Vagina (tissue), 2 donors: ENCODE measurements at regions not wholly inside any gene's neighbourhood (a gene's known extent, or its start where the extent isn't known, plus 50 kb on each side); places are given as distances from the start of the nearest gene placed in this dataset.
"Not testable (repeated sequence)": the region's sequence is repeated elsewhere in the genome, so short reads cannot be mapped to it uniquely, and the experiment has no call there.

Source experiments
- DNase-seq, 2 donors: peaks; one replicate each; pipeline ENCODE4 v3.0.0-alpha.2; 2017; ENCODE audit errors: extremely low spot score in 2 of 2
- H3K27ac ChIP-seq: fragments of 200-600 bp; sonication (generic); one replicate; pipeline ENCODE4 v1.5.1; 2019
- H3K27me3 ChIP-seq: fragments of 200-600 bp; sonication (generic); one replicate; pipeline ENCODE4 v1.5.1; 2019
- H3K36me3 ChIP-seq, 2 donors: fragments of 200-600 bp; sonication (generic); one replicate each; pipeline ENCODE4 v1.5.1; 2017 to 2019
- H3K4me1 ChIP-seq: fragments of 200-600 bp; sonication (generic); one replicate; pipeline ENCODE4 v1.5.1; 2019
- H3K4me3 ChIP-seq, 2 donors: fragments of 200-600 bp; sonication (generic); 1 replicate in 1 of 2; 2 replicates in 1 of 2; pipeline ENCODE4 v1.5.1; 2016 to 2019
- H3K9me3 ChIP-seq: fragments of 200-600 bp; sonication (generic); one replicate; pipeline ENCODE4 v1.5.1; 2019
- CTCF ChIP-seq, 3 experiments: fragments of 450-650 bp in 2 of 3; fragments of 200-600 bp in 1 of 3; sonication (generic) in 1 of 3; IDR thresholded peaks; one replicate each; pipeline ENCODE4 v1.5.1; 2017 to 2019; ENCODE audit warnings: antibody characterized with exemption in 3 of 3, mild to moderate bottlenecking in 2 of 3, moderate library complexity in 2 of 3
- POLR2A ChIP-seq, 2 donors: fragments of 450-650 bp; IDR thresholded peaks; one replicate each; pipeline ENCODE4 v1.6.1; 2017; ENCODE audit warnings: antibody characterized with exemption in 2 of 2, mild to moderate bottlenecking in 2 of 2, moderate library complexity in 2 of 2
- POLR2AphosphoS5 ChIP-seq, 2 donors: sonication (generic); formaldehyde crosslinking; IDR thresholded peaks; one replicate each; pipeline ENCODE4 v1.9.0; 2017; ENCODE audit warnings: antibody characterized with exemption in 2 of 2, mild to moderate bottlenecking in 2 of 2, low read depth in 1 of 2; ENCODE audit not compliant: insufficient read depth in 1 of 2
- intact Hi-C: fragments of 100-400 bp; cut with DNase I; formaldehyde crosslinking; loops from one replicate; pipeline ENCODE4 v1.15.1; 2023

GRCh38 chr13:46472384-46472783 is 80.6 kb upstream of the LRCH1 start:
- Histone ChIP-seq H3K27ac (no peak overlapping the region), H3K27me3 (no peaks in the 10 kb centered on the region), H3K36me3 (no peaks in the 10 kb centered on the region), H3K4me3 (no peak overlapping the region), H3K4me1 (peaks cover 21% of the 10 kb centered on the region), H3K9me3 (no peaks in the 10 kb centered on the region)
- intact Hi-C loops, result no loop called here
- no peak for DNase-seq
- TF ChIP-seq POLR2A (IDR thresholded peaks at IDR 0.05) (no peak), CTCF (IDR thresholded peaks at IDR 0.05) (no peak), POLR2AphosphoS5 (IDR thresholded peaks at IDR 0.05; ENCODE audit: insufficient read depth in 1 of 2, low read depth in 1 of 2) (no peak)

GRCh38 chr13:46469699-46470098 is 82.6 kb upstream of the RUBCNL start:
- H3K36me3 ChIP-seq, H3K27me3 ChIP-seq, H3K4me1 ChIP-seq, H3K9me3 ChIP-seq, DNase-seq, H3K4me3 ChIP-seq, intact Hi-C loops: not testable (repeated sequence)
- peak overlapping the region; percentile 25 for H3K27ac ChIP-seq

GRCh38 chr13:46468570-46469463 is 81.8 kb upstream of the RUBCNL start:
- H3K27me3 ChIP-seq, result no peaks in the 10 kb centered on the region
- H3K36me3 ChIP-seq, result no peaks in the 10 kb centered on the region
- no peaks in the 10 kb centered on the region for H3K4me1 ChIP-seq
- H3K27ac ChIP-seq, result no peak overlapping the region
- intact Hi-C loops, result no loop called here
- DNase-seq, result no peak
- no peaks in the 10 kb centered on the region for H3K9me3 ChIP-seq
- no peak overlapping the region for H3K4me3 ChIP-seq
- TF ChIP-seq CTCF (IDR thresholded peaks at IDR 0.05), result no peak
- TF ChIP-seq POLR2AphosphoS5 (IDR thresholded peaks at IDR 0.05; ENCODE audit: insufficient read depth in 1 of 2, low read depth in 1 of 2), result peak in 1 of 2 donors; percentile 45
- no peak for TF ChIP-seq POLR2A (IDR thresholded peaks at IDR 0.05)

- H3K9me3 ChIP-seq, H3K27me3 ChIP-seq, intact Hi-C loops, H3K4me1 ChIP-seq, H3K27ac ChIP-seq, H3K4me3 ChIP-seq, H3K36me3 ChIP-seq, DNase-seq: not testable (repeated sequence)
Measured at GRCh38 chr13:46467694-46468093, 80.6 kb upstream of the RUBCNL start.

- H3K36me3 ChIP-seq, H3K9me3 ChIP-seq, H3K27me3 ChIP-seq, intact Hi-C loops, H3K27ac ChIP-seq, DNase-seq, H3K4me1 ChIP-seq, H3K4me3 ChIP-seq: not testable (repeated sequence)
Measured at GRCh38 chr13:46466074-46466473, 79.0 kb upstream of the RUBCNL start.

GRCh38 chr13:46463719-46464118 is 76.7 kb upstream of the RUBCNL start:
- intact Hi-C loops, result no loop called here
- TF ChIP-seq CTCF (IDR thresholded peaks at IDR 0.05) (no peak), POLR2AphosphoS5 (IDR thresholded peaks at IDR 0.05; ENCODE audit: insufficient read depth in 1 of 2, low read depth in 1 of 2) (no peak), POLR2A (IDR thresholded peaks at IDR 0.05) (no peak)

GRCh38 chr13:46460223-46460622 is 73.2 kb upstream of the RUBCNL start:
- H3K9me3 ChIP-seq, H3K27me3 ChIP-seq, H3K4me3 ChIP-seq, H3K4me1 ChIP-seq, H3K27ac ChIP-seq, intact Hi-C loops, H3K36me3 ChIP-seq, DNase-seq: not testable (repeated sequence)

More at GRCh38 chr13:46463719-46464118, 76.7 kb upstream of the RUBCNL start:
- Histone ChIP-seq H3K4me3 (no peak overlapping the region), H3K9me3 (no peaks in the 10 kb centered on the region), H3K27ac (no peak overlapping the region), H3K27me3 (no peaks in the 10 kb centered on the region), H3K36me3 (no peaks in the 10 kb centered on the region), H3K4me1 (no peaks in the 10 kb centered on the region)
- DNase-seq, result no peak

- intact Hi-C loops, H3K4me1 ChIP-seq, H3K9me3 ChIP-seq: not testable (repeated sequence)
Measured at GRCh38 chr13:46457255-46457654, 70.2 kb upstream of the RUBCNL start.

GRCh38 chr13:46455924-46456323 is 68.9 kb upstream of the RUBCNL start:
- H3K36me3 ChIP-seq, H3K4me1 ChIP-seq, H3K9me3 ChIP-seq, DNase-seq, H3K4me3 ChIP-seq, intact Hi-C loops, H3K27ac ChIP-seq, H3K27me3 ChIP-seq: not testable (repeated sequence)

More at GRCh38 chr13:46457255-46457654, 70.2 kb upstream of the RUBCNL start:
- H3K27ac ChIP-seq, DNase-seq, H3K27me3 ChIP-seq, H3K4me3 ChIP-seq, H3K36me3 ChIP-seq: not testable (repeated sequence)

GRCh38 chr13:46451145-46451544 is 64.1 kb upstream of the RUBCNL start:
- H3K4me3 ChIP-seq, H3K36me3 ChIP-seq, H3K27ac ChIP-seq, DNase-seq, H3K4me1 ChIP-seq, H3K9me3 ChIP-seq, H3K27me3 ChIP-seq, intact Hi-C loops: not testable (repeated sequence)
